ENCODE measurements at regions not wholly inside any gene's neighbourhood (a gene's known extent, or its start where the extent isn't known, plus 50 kb on each side); places are given as distances from the start of the nearest gene placed in this dataset.

DNA sequence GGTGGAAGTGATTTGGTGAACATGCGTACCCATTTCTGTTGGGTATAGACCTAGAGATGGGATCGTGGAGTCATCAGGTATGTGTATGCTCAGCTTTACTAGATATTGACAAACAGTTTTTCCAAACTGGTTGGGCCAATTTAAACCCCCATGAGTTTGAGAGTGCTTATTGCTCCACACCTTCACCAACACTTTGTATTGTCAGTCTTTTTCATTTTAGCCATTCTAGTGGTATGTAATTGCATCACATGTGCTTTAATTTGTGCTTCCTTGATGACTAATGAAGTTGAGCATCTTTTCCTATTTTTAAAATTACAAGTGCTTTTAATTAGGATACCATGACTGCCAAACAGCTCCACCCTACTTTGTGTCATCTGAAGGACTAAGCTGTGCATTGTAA, 158.9 kb upstream of the AKIRIN2 start:
- TF ChIP-seq, protein P1, sequence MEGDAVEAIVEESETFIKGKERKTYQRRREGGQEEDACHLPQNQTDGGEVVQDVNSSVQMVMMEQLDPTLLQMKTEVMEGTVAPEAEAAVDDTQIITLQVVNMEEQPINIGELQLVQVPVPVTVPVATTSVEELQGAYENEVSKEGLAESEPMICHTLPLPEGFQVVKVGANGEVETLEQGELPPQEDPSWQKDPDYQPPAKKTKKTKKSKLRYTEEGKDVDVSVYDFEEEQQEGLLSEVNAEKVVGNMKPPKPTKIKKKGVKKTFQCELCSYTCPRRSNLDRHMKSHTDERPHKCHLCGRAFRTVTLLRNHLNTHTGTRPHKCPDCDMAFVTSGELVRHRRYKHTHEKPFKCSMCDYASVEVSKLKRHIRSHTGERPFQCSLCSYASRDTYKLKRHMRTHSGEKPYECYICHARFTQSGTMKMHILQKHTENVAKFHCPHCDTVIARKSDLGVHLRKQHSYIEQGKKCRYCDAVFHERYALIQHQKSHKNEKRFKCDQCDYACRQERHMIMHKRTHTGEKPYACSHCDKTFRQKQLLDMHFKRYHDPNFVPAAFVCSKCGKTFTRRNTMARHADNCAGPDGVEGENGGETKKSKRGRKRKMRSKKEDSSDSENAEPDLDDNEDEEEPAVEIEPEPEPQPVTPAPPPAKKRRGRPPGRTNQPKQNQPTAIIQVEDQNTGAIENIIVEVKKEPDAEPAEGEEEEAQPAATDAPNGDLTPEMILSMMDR (conservative IDR thresholded peaks at IDR 0.05): no peak
- Histone ChIP-seq H3K4me1 (ENCODE audit: control insufficient read depth, insufficient read depth, low read length) (peaks cover 3% of the 10 kb centered on the region), H3K27ac (ENCODE audit: low read depth, low read length) (no peak overlapping the region), H3K27me3 (ENCODE audit: control insufficient read depth, insufficient read depth, low read length, poor library complexity, severe bottlenecking) (no peaks in the 10 kb centered on the region), H3K9me3 (ENCODE audit: control insufficient read depth, low read length) (peaks cover 7% of the 10 kb centered on the region), H3K36me3 (ENCODE audit: control insufficient read depth, insufficient read depth, low read length) (no peaks in the 10 kb centered on the region), H3K9ac (ENCODE audit: extremely low read depth, low read length, poor library complexity, severe bottlenecking) (no peak overlapping the region), H3K4me3 (ENCODE audit: low read length) (no peak overlapping the region)
- Mint-ChIP-seq H3K36me3 (ENCODE audit: low read depth) (no peaks in the 10 kb centered on the region), H3K9me3 (peaks cover 11% of the 10 kb centered on the region), H3K27ac (no peak overlapping the region), H3K4me1 (peaks cover 20% of the 10 kb centered on the region), H3K4me3 (no peak overlapping the region), H3K27me3 (ENCODE audit: insufficient read depth) (no peaks in the 10 kb centered on the region)
- no peak for DNase-seq
- 96 to 100% methylated on average over 2 of the region's 2 CpGs for WGBS, 2 experiments (ENCODE audit: insufficient coverage in 1 of 2, insufficient read length in 1 of 2)

DNA sequence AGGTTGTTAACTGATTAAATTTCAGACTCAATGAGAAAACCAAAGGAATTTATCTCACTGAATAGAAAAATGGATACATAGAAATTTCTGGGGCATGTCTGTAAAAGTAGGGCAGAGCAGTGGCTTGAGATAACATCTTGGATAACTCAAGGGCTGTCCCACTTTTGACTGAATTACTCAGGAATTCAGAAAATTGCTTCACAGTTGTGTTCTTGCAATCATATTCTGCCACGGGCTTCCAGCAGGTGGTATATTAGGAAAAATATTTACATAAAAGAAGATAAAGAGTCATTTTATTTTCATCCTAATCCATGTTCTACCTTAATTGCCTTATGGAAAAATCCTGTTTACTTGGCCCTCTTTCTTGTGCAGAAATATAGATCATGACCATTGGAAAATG, 156.4 kb upstream of the AKIRIN2 start:
- no peak overlapping the region for H3K27ac Mint-ChIP-seq
- H3K9ac ChIP-seq (ENCODE audit: extremely low read depth, low read length, poor library complexity, severe bottlenecking): no peak overlapping the region
- H3K4me1 ChIP-seq (ENCODE audit: control insufficient read depth, insufficient read depth, low read length): no peaks in the 10 kb centered on the region
- TF ChIP-seq, protein P1 (conservative IDR thresholded peaks at IDR 0.05): no peak
- no peak overlapping the region for H3K4me3 Mint-ChIP-seq
- no peaks in the 10 kb centered on the region for H3K27me3 Mint-ChIP-seq (ENCODE audit: insufficient read depth)
- WGBS, 2 experiments (ENCODE audit: insufficient coverage in 1 of 2, insufficient read length in 1 of 2): 100% methylated on average over 1 of the region's 1 CpG; no CpG with 5 or more reads in 1 of the 2 experiments
- no peaks in the 10 kb centered on the region for H3K27me3 ChIP-seq (ENCODE audit: control insufficient read depth, insufficient read depth, low read length, poor library complexity, severe bottlenecking)
- H3K27ac ChIP-seq (ENCODE audit: low read depth, low read length): no peak overlapping the region
- peaks cover 11% of the 10 kb centered on the region for H3K9me3 Mint-ChIP-seq
- no peak for DNase-seq
- peaks cover 13% of the 10 kb centered on the region for H3K4me1 Mint-ChIP-seq
- H3K36me3 Mint-ChIP-seq (ENCODE audit: low read depth): no peaks in the 10 kb centered on the region
- peaks cover 7% of the 10 kb centered on the region for H3K9me3 ChIP-seq (ENCODE audit: control insufficient read depth, low read length)
- no peaks in the 10 kb centered on the region for H3K36me3 ChIP-seq (ENCODE audit: control insufficient read depth, insufficient read depth, low read length)
- H3K4me3 ChIP-seq (ENCODE audit: low read length): no peak overlapping the region

DNA sequence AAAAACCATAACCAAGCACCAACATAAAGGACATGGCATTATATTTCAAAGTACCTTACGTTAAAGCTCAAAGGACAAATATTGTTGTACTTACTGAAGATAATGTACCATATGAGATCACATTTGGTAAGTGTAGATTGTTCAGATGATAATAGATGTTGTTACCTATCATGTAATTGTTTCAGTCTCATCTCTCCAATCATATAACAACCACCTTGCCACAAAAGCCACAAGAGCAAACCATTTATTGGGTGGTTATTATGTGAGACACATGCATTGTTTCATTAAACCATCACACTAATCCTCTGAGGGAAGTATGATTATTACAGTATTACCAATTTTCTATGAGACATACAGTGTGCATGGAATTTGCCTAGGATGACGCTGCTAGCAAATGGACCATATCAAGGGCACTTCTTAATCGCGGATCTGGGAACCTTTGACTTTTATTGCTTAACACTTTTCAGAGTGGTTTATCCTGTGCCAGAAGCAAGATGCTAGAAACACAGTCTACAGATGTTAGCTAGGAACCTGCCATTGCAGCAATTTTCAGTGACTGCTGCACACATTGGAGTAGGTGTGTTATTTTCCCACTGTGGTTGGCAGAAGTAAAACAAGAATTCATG, 149.8 kb upstream of the AKIRIN2 start:
- TF ChIP-seq, protein P1 (conservative IDR thresholded peaks at IDR 0.05): no peak
- Histone ChIP-seq H3K9me3 (ENCODE audit: control insufficient read depth, low read length) (no peaks in the 10 kb centered on the region), H3K27ac (ENCODE audit: low read depth, low read length) (no peak overlapping the region), H3K36me3 (ENCODE audit: control insufficient read depth, insufficient read depth, low read length) (no peaks in the 10 kb centered on the region), H3K9ac (ENCODE audit: extremely low read depth, low read length, poor library complexity, severe bottlenecking) (no peak overlapping the region), H3K4me3 (ENCODE audit: low read length) (no peak overlapping the region), H3K4me1 (ENCODE audit: control insufficient read depth, insufficient read depth, low read length) (no peaks in the 10 kb centered on the region), H3K27me3 (ENCODE audit: control insufficient read depth, insufficient read depth, low read length, poor library complexity, severe bottlenecking) (no peaks in the 10 kb centered on the region)
- H3K9me3 Mint-ChIP-seq: no peaks in the 10 kb centered on the region
- H3K27me3 Mint-ChIP-seq (ENCODE audit: insufficient read depth): no peaks in the 10 kb centered on the region
- no peak overlapping the region for H3K4me3 Mint-ChIP-seq
- peaks cover 5% of the 10 kb centered on the region for H3K4me1 Mint-ChIP-seq
- H3K36me3 Mint-ChIP-seq (ENCODE audit: low read depth): no peaks in the 10 kb centered on the region
- WGBS, 2 experiments (ENCODE audit: insufficient coverage in 1 of 2, insufficient read length in 1 of 2): 97 to 98% methylated on average over 4 of the region's 4 CpGs
- no peak overlapping the region for H3K27ac Mint-ChIP-seq
- DNase-seq: no peak

Data from endodermal cell (in vitro differentiated cells).